ENCODE measurements at regions not wholly inside any gene's neighbourhood (a gene's known extent, or its start where the extent isn't known, plus 50 kb on each side); places are given as distances from the start of the nearest gene placed in this dataset.

DNA sequence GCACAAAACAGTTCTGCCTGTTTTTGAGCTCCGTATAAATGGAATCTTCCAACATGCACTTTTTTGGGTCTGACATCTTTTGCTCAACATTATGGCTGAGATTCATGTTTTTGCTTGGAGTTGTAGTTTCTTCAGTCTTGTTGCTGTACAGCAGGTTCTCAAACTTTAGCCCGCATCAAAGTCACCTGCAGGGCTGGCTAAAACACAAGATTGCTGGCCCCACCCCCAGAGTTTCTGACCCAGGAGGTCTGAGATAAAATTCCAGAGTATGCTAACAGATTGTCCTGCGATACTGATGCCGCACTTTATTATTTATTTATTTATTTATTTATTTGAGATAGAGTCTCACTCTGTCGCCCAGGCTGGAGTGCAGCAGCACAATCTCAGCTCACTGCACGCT, 79.8 kb upstream of the WASF3 start:
- no CpG with 5 or more reads among the region's 6 CpGs for WGBS (ENCODE audit: insufficient coverage, low coverage, low lambda C conversion rate, missing lambda C conversion rate)
- H3K4me3 ChIP-seq, result no peak overlapping the region
- no peak for DNase-seq
- H3K27me3 ChIP-seq, result no peaks in the 10 kb centered on the region
- H3K4me1 ChIP-seq, result no peaks in the 10 kb centered on the region
- H3K36me3 ChIP-seq, result no peaks in the 10 kb centered on the region
- intact Hi-C loops (cut with DNase I), result no loop called here
- TF ChIP-seq, protein P1, sequence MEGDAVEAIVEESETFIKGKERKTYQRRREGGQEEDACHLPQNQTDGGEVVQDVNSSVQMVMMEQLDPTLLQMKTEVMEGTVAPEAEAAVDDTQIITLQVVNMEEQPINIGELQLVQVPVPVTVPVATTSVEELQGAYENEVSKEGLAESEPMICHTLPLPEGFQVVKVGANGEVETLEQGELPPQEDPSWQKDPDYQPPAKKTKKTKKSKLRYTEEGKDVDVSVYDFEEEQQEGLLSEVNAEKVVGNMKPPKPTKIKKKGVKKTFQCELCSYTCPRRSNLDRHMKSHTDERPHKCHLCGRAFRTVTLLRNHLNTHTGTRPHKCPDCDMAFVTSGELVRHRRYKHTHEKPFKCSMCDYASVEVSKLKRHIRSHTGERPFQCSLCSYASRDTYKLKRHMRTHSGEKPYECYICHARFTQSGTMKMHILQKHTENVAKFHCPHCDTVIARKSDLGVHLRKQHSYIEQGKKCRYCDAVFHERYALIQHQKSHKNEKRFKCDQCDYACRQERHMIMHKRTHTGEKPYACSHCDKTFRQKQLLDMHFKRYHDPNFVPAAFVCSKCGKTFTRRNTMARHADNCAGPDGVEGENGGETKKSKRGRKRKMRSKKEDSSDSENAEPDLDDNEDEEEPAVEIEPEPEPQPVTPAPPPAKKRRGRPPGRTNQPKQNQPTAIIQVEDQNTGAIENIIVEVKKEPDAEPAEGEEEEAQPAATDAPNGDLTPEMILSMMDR (IDR thresholded peaks at IDR 0.05), result no peak
- TF ChIP-seq POLR2A (IDR thresholded peaks at IDR 0.05), result no peak
- H3K9me3 ChIP-seq, result no peaks in the 10 kb centered on the region
- no peak overlapping the region for H3K27ac ChIP-seq
- no peak for ATAC-seq

DNA sequence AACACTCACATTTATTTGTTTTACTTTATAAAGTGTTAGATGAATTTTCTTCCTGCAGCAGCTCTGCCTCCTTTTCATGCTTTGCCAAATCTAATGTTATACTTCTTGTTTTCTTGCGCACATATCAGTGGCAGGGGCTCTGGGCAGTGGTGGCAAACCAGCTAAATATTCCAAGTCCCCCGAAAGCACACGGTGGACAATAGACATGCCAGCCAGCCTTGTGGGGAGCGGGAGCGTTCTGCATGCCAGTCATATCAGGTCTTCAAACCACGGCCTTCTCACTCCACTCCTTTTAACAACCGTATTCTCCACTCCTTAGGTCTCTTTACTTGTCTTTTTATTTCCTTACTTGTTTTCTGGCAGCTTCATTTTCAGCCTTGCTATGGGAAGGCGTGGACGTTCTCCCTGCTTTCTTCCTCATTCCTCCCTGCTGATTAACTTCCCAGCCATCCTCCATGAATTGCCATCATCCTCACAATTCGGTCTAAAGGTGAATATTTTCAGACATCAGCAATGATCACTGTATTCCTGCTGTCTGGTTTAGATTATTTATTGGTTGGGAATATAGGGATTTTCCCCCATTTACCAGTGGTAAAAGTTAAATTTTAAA, 77.1 kb upstream of the WASF3 start:
- intact Hi-C loops (cut with DNase I), result loop anchor here in 1 of 2 donors (10.0 kb wide), 1 partner anchor 306 kb away; no protein-coding TSS in a partner anchor
- WGBS (ENCODE audit: insufficient coverage, low coverage, low lambda C conversion rate, missing lambda C conversion rate), result 67% methylated on average over 7 of the region's 10 CpGs
- ATAC-seq, result no peak
- Histone ChIP-seq H3K27me3 (no peaks in the 10 kb centered on the region), H3K27ac (no peak overlapping the region), H3K4me3 (no peak overlapping the region), H3K9me3 (no peaks in the 10 kb centered on the region), H3K36me3 (no peaks in the 10 kb centered on the region), H3K4me1 (no peaks in the 10 kb centered on the region)
- TF ChIP-seq, protein P1 (IDR thresholded peaks at IDR 0.05), result no peak
- no peak for TF ChIP-seq POLR2A (IDR thresholded peaks at IDR 0.05)
- DNase-seq, result no peak

DNA sequence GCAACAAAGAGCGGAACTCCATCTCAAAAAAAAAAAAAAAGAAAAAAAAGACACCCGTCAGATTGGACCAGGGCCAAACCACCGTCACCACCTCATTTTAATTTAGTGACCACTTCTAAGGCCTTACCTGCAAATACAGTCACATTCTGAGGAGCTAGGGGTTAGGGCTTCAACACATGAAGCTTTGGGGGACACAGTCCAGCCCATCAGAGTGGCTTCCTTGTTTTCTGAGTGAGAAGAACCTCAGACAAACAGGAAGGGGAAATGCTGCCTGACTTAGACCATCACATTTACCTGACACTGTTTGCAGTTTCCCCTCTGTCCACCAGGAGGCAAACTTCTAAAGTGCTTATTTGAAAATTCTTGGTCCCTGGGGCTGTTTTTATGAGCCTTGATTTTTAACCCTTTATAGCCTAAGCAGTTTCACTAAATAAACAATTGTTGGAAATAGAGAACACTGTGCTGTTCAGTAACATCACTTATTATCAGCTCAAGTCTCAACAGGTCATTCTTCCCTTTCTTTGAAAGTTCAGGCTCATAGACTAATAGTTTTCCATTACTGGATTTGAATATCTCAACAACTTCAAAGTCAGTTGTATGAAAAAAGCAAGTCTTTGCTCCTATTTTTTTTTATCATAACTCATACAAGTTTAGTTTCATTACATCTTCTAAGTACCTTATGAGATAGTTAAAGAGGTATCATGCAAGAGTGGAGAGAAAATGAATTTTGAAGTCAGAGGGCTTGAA, 74.9 kb upstream of the WASF3 start:
- TF ChIP-seq, protein P1 (IDR thresholded peaks at IDR 0.05), result peak; percentile 84 to 91 (median 88)
- no peak for TF ChIP-seq POLR2A (IDR thresholded peaks at IDR 0.05)
- H3K27ac ChIP-seq, result no peak overlapping the region
- WGBS (ENCODE audit: insufficient coverage, low coverage, low lambda C conversion rate, missing lambda C conversion rate), result 0% methylated on average over 3 of the region's 3 CpGs
- DNase-seq (peak in 1 of 3 donors; percentile 64), ATAC-seq (peak; percentile 85 to 96 (median 92))
- no peaks in the 10 kb centered on the region for H3K4me1 ChIP-seq
- H3K4me3 ChIP-seq, result peak overlapping the region; percentile 28 to 31 (median 29)
- intact Hi-C loops (cut with DNase I), result loop anchor here in 1 of 2 donors (10.0 kb wide), 1 partner anchor 308 kb away; no protein-coding TSS in a partner anchor
- H3K36me3 ChIP-seq, result no peaks in the 10 kb centered on the region
- H3K9me3 ChIP-seq, result no peaks in the 10 kb centered on the region
- H3K27me3 ChIP-seq, result no peaks in the 10 kb centered on the region

DNA sequence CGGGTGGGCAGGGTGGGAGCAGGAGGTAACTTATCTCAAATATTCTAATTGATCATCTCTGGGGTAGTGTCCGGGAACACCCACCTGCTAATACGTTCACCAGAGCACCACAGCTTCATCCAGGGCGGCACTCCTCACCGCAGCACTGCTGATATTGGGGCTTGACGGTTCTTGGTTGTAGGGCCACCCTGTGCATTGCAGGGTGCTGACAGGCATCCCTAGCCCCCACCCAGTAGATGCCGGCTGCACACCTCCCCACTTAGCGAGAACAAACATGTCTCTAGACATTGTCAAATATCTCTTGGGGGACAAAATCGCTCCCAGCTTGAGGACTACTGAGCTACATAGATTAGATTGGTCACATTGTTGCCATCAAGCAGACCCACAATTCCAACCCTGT, 73.9 kb upstream of the WASF3 start:
- 69% methylated on average over 4 of the region's 9 CpGs for WGBS (ENCODE audit: insufficient coverage, low coverage, low lambda C conversion rate, missing lambda C conversion rate)
- intact Hi-C loops (cut with DNase I), result loop anchor here in 1 of 2 donors (10.0 kb wide), 1 partner anchor 309 kb away; no protein-coding TSS in a partner anchor
- Histone ChIP-seq H3K36me3 (no peaks in the 10 kb centered on the region), H3K27ac (no peak overlapping the region), H3K27me3 (no peaks in the 10 kb centered on the region), H3K9me3 (no peaks in the 10 kb centered on the region), H3K4me1 (no peaks in the 10 kb centered on the region), H3K4me3 (no peak overlapping the region)
- DNase-seq, result no peak
- no peak for TF ChIP-seq POLR2A (IDR thresholded peaks at IDR 0.05)
- TF ChIP-seq, protein P1 (IDR thresholded peaks at IDR 0.05), result no peak
- no peak for ATAC-seq

Data from right lobe of liver (tissue), 6 donors.